ENCODE measurements at regions not wholly inside any gene's neighbourhood (a gene's known extent, or its start where the extent isn't known, plus 50 kb on each side); places are given as distances from the start of the nearest gene placed in this dataset.
"Not testable (repeated sequence)": the region's sequence is repeated elsewhere in the genome, so short reads cannot be mapped to it uniquely, and the experiment has no call there.

DNA sequence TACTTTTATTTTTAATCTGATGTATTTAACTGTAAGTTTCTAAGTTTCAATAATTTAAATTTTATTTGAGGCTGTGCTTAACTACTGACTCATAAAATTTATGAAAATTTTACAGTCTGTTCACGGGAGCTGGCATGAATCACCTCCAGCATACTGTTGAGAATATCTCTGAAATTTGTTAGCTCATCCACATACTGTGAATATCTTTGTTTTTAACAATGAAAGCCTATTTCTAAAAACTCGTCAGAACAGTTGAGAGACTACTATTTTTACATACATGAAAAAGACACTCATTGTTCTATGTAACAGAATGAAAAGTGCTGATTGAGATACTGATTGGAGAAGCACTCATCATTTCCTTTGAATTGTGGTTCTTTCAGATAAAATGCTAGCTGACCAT lies 749.3 kb downstream of the TENT5A start:
- DNase-seq (ENCODE audit: low read depth), result no peak

DNA sequence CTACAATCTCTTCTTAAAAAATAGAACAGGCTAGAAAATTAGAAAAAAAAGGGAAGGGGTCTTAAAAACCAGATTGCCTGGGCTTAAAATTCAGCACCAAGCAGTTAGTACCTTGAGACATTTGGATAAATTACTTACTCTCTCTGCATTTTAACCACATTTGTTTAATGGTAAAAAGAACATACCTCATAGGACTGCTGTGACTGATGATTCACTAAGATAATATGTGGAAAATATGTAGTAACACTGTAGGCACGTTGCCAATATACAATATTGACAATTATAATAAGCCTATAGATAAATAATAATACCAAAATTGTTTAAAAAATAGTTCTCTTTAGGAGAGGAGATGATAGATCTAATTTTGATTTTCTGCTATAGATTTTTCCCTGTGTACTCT lies 750.4 kb downstream of the TENT5A start:
- no peak for DNase-seq (ENCODE audit: low read depth)

DNA sequence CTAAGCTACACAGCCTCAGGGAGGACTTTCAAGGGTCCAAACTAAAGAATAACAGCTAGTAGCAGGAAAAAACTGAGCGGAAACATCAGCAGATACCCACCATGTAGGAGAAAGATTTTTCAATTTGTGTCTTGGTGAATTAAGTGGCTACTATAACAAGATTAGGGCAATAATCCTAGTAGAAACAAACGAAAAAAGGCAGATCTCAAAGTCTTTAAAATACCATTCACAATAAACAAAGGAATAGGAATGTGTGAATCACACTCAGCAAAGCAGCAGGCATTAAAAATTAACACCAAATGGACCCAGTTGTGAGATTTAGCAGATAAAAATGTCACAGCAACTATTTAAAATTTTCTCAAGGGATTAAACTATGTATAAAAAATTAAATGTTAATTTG lies 761.2 kb downstream of the TENT5A start:
- DNase-seq (ENCODE audit: low read depth), result no peak

DNA sequence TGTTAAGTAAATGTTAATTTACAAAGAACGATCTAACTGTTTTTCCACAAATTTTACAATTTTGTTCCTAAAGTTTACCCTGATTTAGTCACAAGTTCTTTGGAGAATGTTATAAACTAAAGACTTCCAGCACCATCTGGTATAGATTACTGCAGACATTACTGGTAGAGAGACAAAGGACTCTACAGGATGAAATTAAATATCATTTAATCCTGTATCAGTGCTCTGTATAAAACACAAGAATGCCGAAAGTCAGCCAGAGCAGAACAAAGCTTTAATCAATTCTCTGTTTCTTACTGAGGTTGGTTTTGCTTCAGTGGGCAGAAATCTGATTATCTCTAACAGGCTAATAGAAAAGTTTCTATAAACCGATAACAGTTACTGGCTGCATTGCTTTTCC lies 763.6 kb downstream of the TENT5A start:
- DNase-seq (ENCODE audit: low read depth), result no peak

DNA sequence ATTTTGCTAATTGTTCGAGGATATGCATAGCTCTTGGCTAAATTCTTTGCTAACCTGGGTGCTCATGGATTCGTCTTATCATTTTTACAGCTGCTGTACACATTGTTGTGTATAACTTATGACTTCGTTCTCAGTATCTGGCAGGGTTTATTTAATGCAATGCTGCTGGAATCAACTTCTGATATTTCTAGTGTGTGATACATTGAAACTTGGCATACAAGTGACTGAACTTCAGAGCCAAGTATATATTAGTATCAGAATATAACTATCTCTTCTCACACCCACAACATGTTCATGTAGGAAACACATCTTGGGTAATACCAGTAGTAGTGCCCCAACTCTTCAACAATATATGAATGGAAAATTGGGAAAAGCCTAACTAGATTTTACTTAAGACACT lies 764.2 kb downstream of the TENT5A start:
- no peak for DNase-seq (ENCODE audit: low read depth)

DNA sequence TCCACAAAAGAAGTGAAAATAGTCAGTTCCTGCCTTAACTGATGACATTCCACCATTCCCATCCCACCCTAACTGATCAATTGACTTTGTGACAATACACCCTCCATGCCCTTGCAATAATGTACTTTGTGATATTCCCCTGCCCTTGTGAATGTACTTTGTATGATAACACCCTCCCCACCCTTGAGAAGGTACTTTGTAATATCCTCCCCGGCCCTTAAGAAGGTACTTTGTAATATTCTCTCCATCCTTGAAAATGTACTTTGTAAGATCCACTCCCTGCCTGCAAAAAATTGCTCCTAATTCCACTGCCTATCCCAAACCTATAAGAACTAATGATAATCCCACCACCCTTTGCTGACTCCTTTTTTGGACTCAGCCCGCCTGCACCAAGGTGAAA lies 771.3 kb downstream of the TENT5A start:
- DNase-seq (ENCODE audit: low read depth), result not testable (repeated sequence)

DNA sequence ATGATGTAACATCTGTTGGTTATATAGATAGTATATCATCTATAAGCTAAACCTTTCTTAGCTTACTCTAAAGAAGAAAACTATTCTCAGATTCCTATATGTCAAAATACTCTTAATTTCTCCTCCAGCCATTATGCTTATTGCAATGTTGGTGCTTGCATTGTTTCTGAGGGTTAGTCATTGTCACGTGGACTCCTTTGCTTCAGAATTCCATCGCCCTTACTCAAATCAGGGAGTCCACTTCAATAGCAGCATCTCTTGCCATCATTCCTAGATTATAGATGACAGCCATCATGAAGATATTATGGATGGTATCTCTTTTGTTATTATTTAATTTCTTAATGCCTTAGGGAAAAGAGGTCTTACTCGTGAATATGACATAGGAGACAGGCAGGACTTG lies 776.1 kb downstream of the TENT5A start:
- no peak for DNase-seq (ENCODE audit: low read depth)

DNA sequence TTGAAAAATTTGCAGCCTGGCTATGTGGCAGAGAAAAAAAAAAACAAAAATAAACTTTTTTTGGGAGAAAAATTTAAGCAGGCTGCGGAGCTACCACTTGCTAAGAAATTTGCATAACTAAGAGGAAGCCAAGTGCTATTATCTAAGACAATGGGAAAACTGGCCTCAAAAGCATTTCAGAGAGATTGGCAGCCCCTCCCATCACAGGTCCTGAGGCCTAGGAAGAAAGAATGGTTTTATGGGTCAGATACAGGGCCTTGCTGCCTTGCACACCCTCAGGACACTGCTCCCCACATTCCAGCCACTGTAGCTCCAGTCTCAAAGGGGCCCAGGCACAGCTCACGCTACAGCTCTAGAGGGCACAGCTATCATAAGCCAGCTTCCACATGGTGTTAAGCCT lies 777.9 kb downstream of the TENT5A start:
- no peak for DNase-seq (ENCODE audit: low read depth)

DNA sequence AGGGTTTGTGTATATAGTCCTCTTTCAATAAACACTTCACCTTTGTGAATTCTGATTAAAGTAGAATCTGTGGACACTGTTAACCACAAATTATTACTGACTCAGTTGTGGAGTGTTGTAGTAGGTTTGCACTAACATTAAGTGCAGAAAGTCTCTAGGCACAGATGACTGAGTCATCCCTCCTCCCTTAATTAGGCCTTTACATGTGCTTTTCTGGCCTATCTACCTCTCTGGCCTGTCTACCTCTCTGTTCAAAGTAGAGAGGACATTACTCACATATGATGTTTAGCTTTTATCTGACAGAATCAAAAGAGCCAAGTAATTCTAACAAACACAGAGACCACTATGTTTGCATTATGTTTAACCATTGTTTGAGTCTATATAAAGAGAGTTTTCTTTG lies 783.0 kb downstream of the TENT5A start:
- DNase-seq (ENCODE audit: low read depth), result no peak

DNA sequence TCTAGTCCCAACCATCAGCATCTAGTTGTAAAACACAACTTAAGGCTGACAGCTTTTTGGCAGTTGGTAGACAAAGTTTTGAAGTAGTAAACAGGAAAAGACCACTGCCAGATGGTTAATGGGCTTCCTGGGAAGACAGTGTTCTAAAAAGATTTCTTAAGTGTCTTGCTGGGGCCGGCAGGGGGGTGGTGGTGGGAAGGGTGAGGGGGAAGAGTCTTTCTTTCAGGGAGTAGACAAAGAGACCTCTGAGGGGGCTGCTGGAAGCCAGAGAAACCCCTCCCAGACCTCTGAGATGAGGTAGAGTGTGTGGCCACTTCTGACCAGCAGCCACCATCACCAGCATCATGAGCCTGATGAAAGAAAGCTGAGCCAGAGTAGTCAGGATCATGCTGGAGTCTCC lies 784.9 kb downstream of the TENT5A start:
- no peak for DNase-seq (ENCODE audit: low read depth)

DNA sequence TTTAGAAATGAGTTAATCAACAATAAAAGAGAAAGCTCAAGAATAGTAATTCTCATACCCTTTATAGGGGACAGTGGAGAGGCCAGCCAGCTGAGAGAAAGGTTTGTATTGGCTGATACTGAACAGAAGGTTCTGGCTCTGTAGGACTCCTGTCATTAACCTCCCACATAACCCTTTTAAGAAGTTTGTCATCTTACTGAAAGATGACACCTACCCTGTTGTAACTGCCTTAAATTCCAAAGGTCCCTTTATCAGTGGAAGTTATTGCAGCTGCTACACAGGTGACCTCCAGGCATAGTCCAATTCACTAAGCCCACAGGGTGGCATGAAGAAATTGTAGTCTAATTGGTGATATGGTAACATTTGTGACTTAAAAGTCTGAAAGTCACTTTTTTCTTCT lies 790.1 kb downstream of the TENT5A start:
- DNase-seq (ENCODE audit: low read depth), result no peak

DNA sequence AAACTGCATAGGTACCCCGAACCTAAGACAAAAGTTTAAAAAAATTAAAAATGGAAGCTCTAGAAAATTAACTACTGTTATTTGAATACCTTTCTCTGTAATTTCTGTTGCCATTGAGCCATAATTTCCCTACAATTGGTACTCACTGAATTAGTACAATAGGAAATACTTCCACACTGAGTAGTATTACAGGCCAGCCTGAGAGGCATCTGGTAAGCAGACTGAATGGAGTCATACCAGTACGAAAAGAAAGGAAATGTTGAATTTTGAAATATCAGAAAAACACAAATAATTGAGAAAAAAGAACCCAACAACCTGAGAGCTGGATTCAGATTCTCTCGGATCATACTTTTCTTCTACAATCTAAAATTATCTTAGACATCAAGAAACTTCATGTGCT lies 791.3 kb downstream of the TENT5A start:
- DNase-seq (ENCODE audit: low read depth), result no peak

DNA sequence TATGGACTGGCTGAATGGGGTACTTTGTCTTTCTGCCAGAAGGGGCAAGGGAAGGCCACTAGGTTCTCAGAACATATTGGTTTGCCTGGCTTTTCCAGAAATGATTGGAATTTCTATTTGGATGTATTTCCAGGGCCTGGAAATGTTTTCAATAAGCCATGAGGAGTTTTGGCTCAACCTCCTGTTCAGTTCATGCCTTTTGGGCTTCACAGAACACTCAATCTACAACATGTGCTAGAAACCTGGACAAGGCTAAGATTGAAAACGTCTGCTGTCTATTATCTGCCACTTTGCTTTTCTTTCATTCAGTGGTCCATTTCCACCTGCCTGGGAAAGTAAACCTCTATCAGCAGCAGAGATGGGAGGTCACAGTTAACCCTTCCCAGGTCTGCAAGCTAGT lies 793.4 kb downstream of the TENT5A start:
- DNase-seq (ENCODE audit: low read depth), result no peak

DNA sequence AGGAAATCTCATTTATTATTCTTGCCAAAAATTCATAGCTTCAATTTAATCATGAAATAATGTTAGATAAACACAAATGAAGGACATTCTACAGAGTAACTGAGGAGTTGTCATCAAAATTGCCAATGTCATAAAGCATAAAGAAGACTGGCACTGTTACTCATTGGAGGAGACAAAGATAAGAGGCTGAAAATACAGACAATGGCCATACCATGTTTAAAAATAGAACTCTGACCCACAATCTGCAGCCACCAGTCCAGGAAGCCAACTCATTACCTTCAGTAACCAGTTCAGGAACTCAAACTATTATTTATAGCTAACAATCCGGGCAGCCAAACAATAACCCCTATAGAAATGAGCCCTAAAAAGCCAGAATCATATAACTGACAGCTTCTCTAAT lies 795.6 kb downstream of the TENT5A start:
- no peak for DNase-seq (ENCODE audit: low read depth)

DNA sequence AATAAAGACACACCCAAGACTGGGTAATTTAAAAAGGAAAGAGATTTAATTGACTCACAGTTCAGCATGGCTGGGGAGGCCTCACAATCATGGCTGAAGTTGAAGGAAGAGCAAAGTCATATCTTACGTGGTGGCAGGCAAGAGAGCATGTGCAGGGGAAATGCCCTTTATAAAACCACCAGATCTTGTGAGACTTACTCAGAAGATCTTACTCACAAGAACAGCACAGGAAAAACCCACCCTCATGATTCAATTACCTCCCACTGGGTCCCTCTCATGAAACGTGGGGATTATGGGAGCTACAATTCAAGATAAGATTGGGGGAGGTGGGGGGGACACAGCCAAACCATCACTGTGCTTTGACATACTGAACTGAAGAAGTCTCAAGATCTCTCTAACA lies 800.0 kb downstream of the TENT5A start:
- not testable (repeated sequence) for DNase-seq (ENCODE audit: low read depth)

DNA sequence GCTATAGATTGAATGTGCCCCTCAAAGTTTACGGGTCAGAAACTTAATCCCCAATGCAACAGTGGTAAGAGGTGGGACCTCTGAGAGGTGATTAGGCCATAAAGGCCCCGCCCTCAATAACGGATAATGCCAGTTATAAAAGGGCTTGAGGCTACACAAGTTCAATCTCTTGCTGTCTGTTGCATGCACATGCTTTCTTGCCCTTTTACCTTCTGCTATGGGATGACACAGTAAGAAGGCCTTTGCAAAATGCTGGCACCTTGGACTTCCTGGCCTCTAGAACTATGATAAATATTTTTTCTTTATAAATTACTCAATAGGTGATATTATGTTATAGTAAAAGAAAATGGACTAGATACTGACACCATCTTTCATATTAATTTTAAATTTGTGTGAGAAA lies 806.1 kb downstream of the TENT5A start:
- no peak for DNase-seq (ENCODE audit: low read depth)

DNA sequence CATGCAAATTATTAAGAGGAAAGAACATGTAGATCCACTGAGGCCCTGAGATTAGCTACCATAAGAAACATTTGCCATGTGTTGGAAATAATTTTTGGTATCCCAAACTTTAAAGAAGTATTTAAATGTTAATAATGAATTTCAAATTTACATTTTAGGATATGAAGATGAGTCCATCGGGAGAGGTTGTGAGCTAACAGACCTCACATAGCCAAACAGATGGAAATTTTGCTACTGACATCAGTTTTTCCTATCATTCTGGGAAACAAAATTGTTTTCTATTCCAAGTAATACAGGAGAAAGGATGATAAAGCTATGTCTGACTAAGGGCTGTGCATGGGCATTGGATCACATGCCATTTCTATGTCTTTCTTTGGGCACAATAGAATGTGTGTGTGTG lies 809.6 kb downstream of the TENT5A start:
- no peak for DNase-seq (ENCODE audit: low read depth)

DNA sequence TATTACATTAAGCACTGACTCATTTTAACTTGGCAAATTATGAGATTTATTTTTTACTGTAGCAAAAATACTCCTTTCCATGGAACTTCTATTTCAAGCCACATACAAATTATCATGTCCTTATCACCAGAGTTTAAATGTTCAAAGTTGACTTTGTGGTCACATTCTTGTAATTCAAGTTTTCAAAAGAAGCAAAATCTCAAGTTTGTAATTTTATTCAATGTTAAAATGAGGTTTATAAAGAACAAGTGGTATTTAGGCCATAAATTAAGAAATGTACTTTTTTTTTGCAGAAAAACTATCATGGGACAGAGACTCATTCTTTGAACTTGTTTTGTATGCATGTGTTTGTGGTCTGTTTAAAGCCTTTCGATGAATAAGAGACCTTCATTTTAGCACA lies 811.5 kb downstream of the TENT5A start:
- DNase-seq (ENCODE audit: low read depth), result no peak

DNA sequence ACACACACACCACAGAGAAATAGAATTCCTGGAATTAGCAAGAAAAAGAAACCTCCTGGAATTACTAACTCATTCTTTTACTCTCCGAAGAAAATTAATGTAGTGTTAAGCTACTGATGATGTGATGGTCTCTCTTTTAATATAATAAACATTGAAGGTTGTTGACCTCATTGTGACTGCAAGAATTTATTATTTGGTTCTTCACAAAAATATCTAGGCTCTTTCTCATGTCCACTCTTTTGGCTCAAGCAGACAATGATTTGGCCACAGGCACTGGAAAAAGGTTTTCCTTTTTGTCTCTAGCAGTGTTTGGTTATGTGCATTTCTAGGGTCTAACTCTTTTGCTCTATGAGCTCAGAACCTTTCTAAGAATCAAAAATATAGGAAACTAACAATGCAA lies 811.9 kb downstream of the TENT5A start:
- no peak for DNase-seq (ENCODE audit: low read depth)

DNA sequence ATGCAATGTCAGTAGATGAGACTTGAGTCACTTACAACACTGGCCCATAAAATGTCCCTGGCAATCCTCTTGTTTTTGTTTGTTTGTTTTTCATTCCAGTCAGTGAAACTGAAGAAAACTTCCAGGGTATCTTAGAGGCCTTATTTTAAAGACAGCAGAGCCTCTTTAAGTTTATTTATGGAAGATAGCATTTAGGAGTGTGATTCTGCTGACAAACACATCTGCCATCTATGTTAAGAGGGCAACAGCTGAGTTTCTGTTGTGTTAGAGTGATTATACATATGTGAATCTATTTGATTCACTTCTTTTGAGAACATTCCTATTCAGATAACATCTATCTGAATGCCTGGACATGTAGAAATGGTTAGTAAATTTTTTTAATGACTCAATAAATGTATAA lies 812.6 kb downstream of the TENT5A start:
- DNase-seq (ENCODE audit: low read depth), result no peak

DNA sequence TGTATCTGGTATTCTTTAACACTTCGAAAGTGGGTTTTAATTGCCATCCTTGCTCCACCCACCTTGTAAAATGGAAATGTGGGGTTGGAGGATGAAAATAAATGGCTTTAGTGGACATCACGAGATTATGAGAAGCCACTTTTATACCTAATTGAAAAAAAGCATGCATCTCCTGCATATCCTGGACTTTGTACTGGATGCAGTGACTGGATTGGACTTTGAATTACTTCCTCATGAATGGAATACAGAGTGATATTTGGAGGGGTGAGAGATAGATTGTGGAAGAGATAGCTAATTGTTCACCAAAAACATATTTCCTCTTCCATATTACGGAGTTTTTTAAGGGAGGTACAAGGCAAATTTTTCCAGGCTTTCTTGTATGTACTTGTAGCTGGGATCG lies 813.0 kb downstream of the TENT5A start:
- no peak for DNase-seq (ENCODE audit: low read depth)

DNA sequence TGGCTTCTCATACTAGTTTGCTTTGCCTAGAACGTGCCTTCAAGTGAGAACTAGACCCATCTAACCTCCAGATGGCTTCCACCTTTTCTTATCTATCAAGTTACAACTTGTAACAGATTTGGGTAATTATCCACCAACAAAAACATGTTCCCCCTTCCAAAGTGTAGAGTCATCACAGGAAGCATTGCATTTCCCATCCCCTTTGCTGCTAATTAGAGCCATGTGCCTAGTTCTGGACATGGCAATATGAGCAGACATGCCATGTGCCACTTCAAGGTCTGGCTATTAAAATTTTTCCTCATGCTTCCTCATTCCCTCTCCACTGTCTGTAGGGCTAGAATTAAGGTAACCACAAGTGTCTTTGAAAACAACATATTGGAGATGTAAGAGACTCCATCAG lies 814.4 kb downstream of the TENT5A start:
- DNase-seq (ENCODE audit: low read depth), result no peak

DNA sequence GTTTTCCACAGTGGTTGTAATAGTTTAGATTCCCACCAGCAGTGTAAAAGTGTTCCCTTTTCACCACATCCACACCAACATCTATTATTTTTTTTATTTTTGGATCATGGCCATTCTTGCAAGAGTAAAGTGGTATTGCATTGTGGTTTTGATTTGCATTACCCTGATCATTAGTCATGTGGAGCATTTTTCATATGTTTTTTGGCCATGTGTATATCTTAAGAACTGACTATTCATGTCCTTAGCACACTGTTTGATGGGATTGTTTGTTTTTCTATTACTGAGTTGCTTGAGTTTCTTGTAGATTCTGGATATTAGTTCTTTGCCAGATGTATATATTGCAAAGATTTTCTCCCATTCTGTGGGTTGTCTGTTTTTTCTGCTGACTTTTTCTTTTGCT lies 820.1 kb downstream of the TENT5A start:
- DNase-seq (ENCODE audit: low read depth), result no peak

DNA sequence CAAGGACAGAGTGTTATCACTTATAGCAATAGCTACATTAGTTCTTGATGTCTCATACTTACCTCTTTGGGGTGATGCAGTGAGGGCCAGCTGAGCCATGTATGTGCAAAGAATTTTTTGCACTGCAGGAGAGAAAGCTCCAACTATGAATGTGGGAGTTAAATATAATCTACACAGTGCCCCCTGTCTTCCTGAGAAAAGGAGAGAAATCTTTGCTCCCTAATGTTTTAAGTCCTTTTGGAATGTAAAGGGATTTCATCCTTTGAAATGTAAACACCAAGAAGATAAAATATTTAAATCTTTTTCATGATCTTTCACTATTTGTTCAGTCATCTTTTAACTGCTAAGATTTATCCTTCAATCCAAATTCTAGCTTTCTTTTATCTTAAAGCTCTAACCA lies 822.1 kb downstream of the TENT5A start:
- no peak for DNase-seq (ENCODE audit: low read depth)

DNA sequence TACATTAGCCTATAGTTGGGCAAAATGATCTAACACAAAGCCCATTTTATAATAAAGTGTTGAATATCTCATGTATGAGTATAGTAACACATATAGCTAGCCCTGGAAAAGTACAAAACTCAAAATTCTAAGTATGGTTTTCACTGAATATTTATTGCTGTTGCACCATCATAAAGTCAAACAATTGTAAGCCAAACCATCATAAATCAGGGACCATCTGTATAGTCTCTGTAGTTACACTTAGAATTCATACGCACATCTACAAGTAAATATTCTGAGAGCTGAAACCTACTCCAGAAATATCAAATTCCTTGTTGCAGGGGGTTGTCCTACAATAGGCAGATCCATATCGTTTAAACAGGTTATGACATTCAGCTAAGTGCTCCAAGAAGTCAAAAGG lies 817.3 kb downstream of the BCKDHB start:
- no peak for DNase-seq (ENCODE audit: low read depth)
